Lower leg skin (tissue), 3 donors: ENCODE measurements at regions not wholly inside any gene's neighbourhood (a gene's known extent, or its start where the extent isn't known, plus 50 kb on each side); places are given as distances from the start of the nearest gene placed in this dataset.

Experiments
- POLR2A ChIP-seq, 2 donors: fragments of 450-650 bp; IDR thresholded peaks; one replicate each; pipeline ENCODE4 v1.6.1; 2016 to 2017; ENCODE audit warnings: antibody characterized with exemption in 2 of 2, mild to moderate bottlenecking in 1 of 2, moderate library complexity in 1 of 2
- TF ChIP-seq, protein P1 (sequence below), 3 donors: fragments of 450-650 bp; IDR thresholded peaks; one replicate each; pipeline ENCODE4 v1.5.1; 2016; ENCODE audit warnings: antibody characterized with exemption in 3 of 3, mild to moderate bottlenecking in 3 of 3, moderate library complexity in 2 of 3

DNA sequence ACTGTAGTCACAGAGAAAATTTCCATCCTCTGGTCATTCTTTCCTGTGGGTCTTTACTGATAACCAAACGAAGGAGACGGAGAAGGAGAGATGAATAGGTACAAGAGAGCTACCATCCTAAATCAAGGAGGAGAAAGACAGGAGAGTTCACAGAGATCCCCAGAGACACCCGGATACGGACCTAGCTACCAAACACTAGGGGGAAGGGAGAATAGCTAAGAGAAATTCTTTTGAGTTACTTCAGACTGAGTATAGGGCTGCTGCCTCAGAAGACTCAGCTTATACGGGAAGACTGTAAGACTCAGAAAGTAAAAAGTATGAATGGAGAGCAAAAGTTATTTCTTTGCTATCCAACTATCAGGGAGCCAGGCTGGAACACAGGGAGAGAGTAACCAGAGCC is 572.1 kb downstream of the C4orf33 start:
- TF ChIP-seq, protein P1, sequence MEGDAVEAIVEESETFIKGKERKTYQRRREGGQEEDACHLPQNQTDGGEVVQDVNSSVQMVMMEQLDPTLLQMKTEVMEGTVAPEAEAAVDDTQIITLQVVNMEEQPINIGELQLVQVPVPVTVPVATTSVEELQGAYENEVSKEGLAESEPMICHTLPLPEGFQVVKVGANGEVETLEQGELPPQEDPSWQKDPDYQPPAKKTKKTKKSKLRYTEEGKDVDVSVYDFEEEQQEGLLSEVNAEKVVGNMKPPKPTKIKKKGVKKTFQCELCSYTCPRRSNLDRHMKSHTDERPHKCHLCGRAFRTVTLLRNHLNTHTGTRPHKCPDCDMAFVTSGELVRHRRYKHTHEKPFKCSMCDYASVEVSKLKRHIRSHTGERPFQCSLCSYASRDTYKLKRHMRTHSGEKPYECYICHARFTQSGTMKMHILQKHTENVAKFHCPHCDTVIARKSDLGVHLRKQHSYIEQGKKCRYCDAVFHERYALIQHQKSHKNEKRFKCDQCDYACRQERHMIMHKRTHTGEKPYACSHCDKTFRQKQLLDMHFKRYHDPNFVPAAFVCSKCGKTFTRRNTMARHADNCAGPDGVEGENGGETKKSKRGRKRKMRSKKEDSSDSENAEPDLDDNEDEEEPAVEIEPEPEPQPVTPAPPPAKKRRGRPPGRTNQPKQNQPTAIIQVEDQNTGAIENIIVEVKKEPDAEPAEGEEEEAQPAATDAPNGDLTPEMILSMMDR (IDR thresholded peaks at IDR 0.05) = no peak
- TF ChIP-seq POLR2A (IDR thresholded peaks at IDR 0.05) = no peak
